K562 (cell line): ENCODE measurements at regions not wholly inside any gene's neighbourhood (a gene's known extent, or its start where the extent isn't known, plus 50 kb on each side); places are given as distances from the start of the nearest gene placed in this dataset.

Experiments
- ATAC-seq: fragments of 200-7000 bp; cut with Tn5 transposase; 3 replicates; pipeline ENCODE4 v1.9.1; 2020; ENCODE audit warnings: moderate library complexity
- BruUV-seq: library from RNA; stranded (reverse); fragments of 400-500 nt; replicated peaks from 2 replicates; lab custom pipeline; 2021; lab: Mats Ljungman, UMichigan
- CTCF ChIA-PET: fragments of 300-600 bp; formaldehyde crosslinking; extraction: SDS; loops from one replicate; lab custom pipeline; 2021; ENCODE audit warnings: low intra/inter-chr PET ratio; lab: Yijun Ruan, JAX
- POLR2A ChIA-PET: fragments of 300-600, 350-650 bp; sonication (Branson Sonifier 250); formaldehyde crosslinking; extraction: SDS; loops from one replicate; lab custom pipeline; 2021; ENCODE audit warnings: antibody characterized with exemption, inconsistent platforms; lab: Yijun Ruan, JAX
- DNase-seq, 4 experiments: peaks; one replicate each; pipeline versions ENCODE4 v3.0.0 to v3.0.0-alpha.2; 2011 to 2018; ENCODE audit warnings: low spot score in 3 of 4, mixed read lengths in 3 of 4; ENCODE audit errors: extremely low read depth in 1 of 4
- FAIRE-seq: peaks from 2 replicates; lab custom pipeline; 2011; peaks lifted over from hg19 to GRCh38; lab: Jason Lieb, UNC
- H2AFZ ChIP-seq: 2 replicates; pipeline ENCODE4 v1.6.0; 2011; ENCODE audit warnings: low read depth, low read length, control low read depth, inconsistent platforms
- H3K27ac ChIP-seq: fragments of 200-600 bp; 3 replicates; pipeline ENCODE4 v1.8.0; 2011; ENCODE audit warnings: low read depth, mild to moderate bottlenecking, control low read depth, inconsistent platforms, low read length, moderate library complexity, mixed read lengths; ENCODE audit errors: extremely low read depth
- H3K27me3 ChIP-seq, 2 experiments: fragments of 300-600 bp in 1 of 2; 2 replicates in 1 of 2; 3 replicates in 1 of 2; pipeline versions ENCODE4 v1.6.0 to v1.8.0; 2011; ENCODE audit warnings: inconsistent platforms in 2 of 2, low read length in 2 of 2, mild to moderate bottlenecking in 1 of 2, mixed read lengths in 1 of 2, moderate library complexity in 1 of 2; ENCODE audit not compliant: control insufficient read depth in 2 of 2, insufficient read depth in 2 of 2
- H3K36me3 ChIP-seq: fragments of 300-600 bp; 3 replicates; pipeline ENCODE4 v1.8.0; 2011; ENCODE audit warnings: mild to moderate bottlenecking, low read length, inconsistent platforms; ENCODE audit not compliant: control insufficient read depth, insufficient read depth
- H3K4me1 ChIP-seq, 2 experiments: fragments of 200-600 bp in 1 of 2; replicated peaks in 1 of 2; 2 replicates in 1 of 2; 3 replicates in 1 of 2; pipeline versions ENCODE4 v1.5.1 to v1.8.0; 2011; ENCODE audit warnings: inconsistent platforms in 2 of 2, low read length in 2 of 2, mild to moderate bottlenecking in 1 of 2, mixed read lengths in 1 of 2, moderate library complexity in 1 of 2; ENCODE audit not compliant: control insufficient read depth in 2 of 2, insufficient read depth in 2 of 2
- H3K4me2 ChIP-seq: 2 replicates; pipeline ENCODE4 v1.6.1; 2011; ENCODE audit warnings: low read length, control low read depth, inconsistent platforms, mixed read lengths; ENCODE audit not compliant: insufficient read depth
- H3K4me3 ChIP-seq: fragments of 200-600 bp; sonication (generic), shearing (Covaris generic); 2 replicates; pipeline ENCODE4 v1.5.1; 2016; ENCODE audit warnings: control low read depth, inconsistent platforms
- H3K79me2 ChIP-seq: fragments of 200-600 bp; 3 replicates; pipeline ENCODE4 v1.8.0; 2011; ENCODE audit warnings: low read length, inconsistent platforms; ENCODE audit not compliant: control insufficient read depth, insufficient read depth
- H3K9ac ChIP-seq, 2 experiments: 2 replicates each; pipeline versions ENCODE4 v1.6.0 to v1.6.1; 2011; ENCODE audit warnings: low read depth in 2 of 2, low read length in 2 of 2, control low read depth in 1 of 2, inconsistent platforms in 1 of 2, mild to moderate bottlenecking in 1 of 2, mixed read lengths in 1 of 2; ENCODE audit not compliant: insufficient read depth in 1 of 2
- H3K9me1 ChIP-seq: one replicate; pipeline ENCODE4 v1.6.0; 2011; ENCODE audit warnings: inconsistent platforms, mild to moderate bottlenecking, low read length, moderate library complexity; ENCODE audit not compliant: control insufficient read depth, insufficient read depth
- H3K9me3 ChIP-seq: replicated peaks from 2 replicates; pipeline ENCODE4 v1.5.1; 2011; ENCODE audit warnings: low read depth, low read length, inconsistent platforms; ENCODE audit not compliant: control insufficient read depth, insufficient read depth
- H4K20me1 ChIP-seq: replicated peaks from 2 replicates; pipeline ENCODE4 v1.6.1; 2011; ENCODE audit warnings: low read length, inconsistent platforms, mixed read lengths; ENCODE audit not compliant: control insufficient read depth, insufficient read depth
- BACH1 ChIP-seq: fragments of 200-800 bp; sonication (Bioruptor generic); IDR thresholded peaks from 2 replicates; pipeline ENCODE4 v1.6.1; 2016; ENCODE audit warnings: missing genetic modification characterization, missing compliant biosample characterization
- BCOR ChIP-seq: fragments of 450-650 bp; IDR thresholded peaks from 2 replicates; pipeline ENCODE4 v1.6.1; 2016
- BRF1 ChIP-seq: IDR thresholded peaks from 3 replicates; pipeline ENCODE4 v1.6.1; 2011; ENCODE audit warnings: borderline replicate concordance, mild to moderate bottlenecking; ENCODE audit not compliant: insufficient read length; ENCODE audit errors: extremely low read depth
- CHAMP1 ChIP-seq: fragments of 450-650 bp; IDR thresholded peaks from 2 replicates; pipeline ENCODE4 v1.6.1; 2016; ENCODE audit warnings: mild to moderate bottlenecking
- ERF ChIP-seq: fragments of 450-650 bp; formaldehyde crosslinking; IDR thresholded peaks from 2 replicates; pipeline ENCODE4 v1.4.0; 2020; ENCODE audit warnings: mild to moderate bottlenecking, mixed read lengths
- FOS ChIP-seq: IDR thresholded peaks from 3 replicates; pipeline ENCODE4 v1.6.1; 2011; ENCODE audit not compliant: insufficient read length; ENCODE audit errors: extremely low read depth
- FOXK1 ChIP-seq: sonication (generic); formaldehyde crosslinking; IDR thresholded peaks from 2 replicates; pipeline ENCODE4 v1.8.0; 2022; ENCODE audit warnings: missing genetic modification reagents, mild to moderate bottlenecking, borderline replicate concordance
- HLTF ChIP-seq: fragments of 450-650 bp; IDR thresholded peaks from 2 replicates; pipeline ENCODE4 v1.6.1; 2016
- KLF1 ChIP-seq: fragments of 450-650 bp; IDR thresholded peaks from 2 replicates; pipeline ENCODE4 v1.6.1; 2016; ENCODE audit warnings: missing genetic modification characterization, missing compliant biosample characterization
- MCM5 ChIP-seq: fragments of 450-650 bp; IDR thresholded peaks from 2 replicates; pipeline ENCODE4 v1.6.1; 2016; ENCODE audit warnings: low read depth
- NFRKB ChIP-seq: fragments of 450-650 bp; IDR thresholded peaks from 2 replicates; pipeline ENCODE4 v1.6.1; 2016; ENCODE audit warnings: low read depth
- RNF219 ChIP-seq: fragments of 250-450 bp; sonication (Bioruptor Pico); IDR thresholded peaks from 2 replicates; pipeline ENCODE4 v1.5.0; 2022; ENCODE audit warnings: mild to moderate bottlenecking
- SLC30A9 ChIP-seq: fragments of 250-450 bp; sonication (Bioruptor Pico); IDR thresholded peaks from 2 replicates; pipeline ENCODE4 v1.8.0; 2022; ENCODE audit warnings: mild to moderate bottlenecking, moderate library complexity
- ZBTB7A ChIP-seq: IDR thresholded peaks from 2 replicates; pipeline ENCODE4 v1.6.1; 2011; ENCODE audit warnings: low read depth, mild to moderate bottlenecking, low read length, moderate library complexity, borderline replicate concordance; ENCODE audit not compliant: control insufficient read depth
- ZNF134 ChIP-seq: fragments of 250-450 bp; sonication (Bioruptor Pico); conservative IDR thresholded peaks from 2 replicates; pipeline ENCODE4 v1.4.0; 2020
- ZNF354B ChIP-seq: fragments of 250-450 bp; sonication (Bioruptor Pico); IDR thresholded peaks from 2 replicates; pipeline ENCODE4 v1.4.0; 2020
- ZNF586 ChIP-seq: fragments of 450-650 bp; formaldehyde crosslinking; conservative IDR thresholded peaks from 2 replicates; pipeline ENCODE4 v1.4.0; 2020; ENCODE audit warnings: mild to moderate bottlenecking, moderate library complexity
- ZZZ3 ChIP-seq: fragments of 450-650 bp; IDR thresholded peaks from 2 replicates; pipeline ENCODE4 v1.6.1; 2016; ENCODE audit warnings: antibody characterized with exemption, mild to moderate bottlenecking, moderate library complexity
- WGBS: fragments of 100-300 bp; shearing (Covaris generic); methylation state at CpG from one replicate; pipeline ENCODE4 v1.1.6; 2016; ENCODE audit warnings: low coverage, mixed read lengths; ENCODE audit not compliant: insufficient coverage; ENCODE audit errors: missing lambda C conversion rate; 5-methylcytosine and 5-hydroxymethylcytosine counted together
- in situ Hi-C: fragments of 300-500 bp; cut with MboI; formaldehyde crosslinking; loops from 4 replicates; pipeline ENCODE4 v1.15.0; 2018; ENCODE audit warnings: inconsistent platforms, mixed read lengths
- intact Hi-C: fragments of 100-400 bp; cut with micrococcal nuclease; formaldehyde crosslinking; loops from 2 replicates; pipeline ENCODE4 v1.14.2; 2022
- TF ChIP-seq, protein P1 (sequence below): fragments of 450-650 bp; formaldehyde crosslinking; IDR thresholded peaks from 2 replicates; pipeline ENCODE4 v1.4.0; 2022; ENCODE audit warnings: mild to moderate bottlenecking, moderate library complexity

DNA sequence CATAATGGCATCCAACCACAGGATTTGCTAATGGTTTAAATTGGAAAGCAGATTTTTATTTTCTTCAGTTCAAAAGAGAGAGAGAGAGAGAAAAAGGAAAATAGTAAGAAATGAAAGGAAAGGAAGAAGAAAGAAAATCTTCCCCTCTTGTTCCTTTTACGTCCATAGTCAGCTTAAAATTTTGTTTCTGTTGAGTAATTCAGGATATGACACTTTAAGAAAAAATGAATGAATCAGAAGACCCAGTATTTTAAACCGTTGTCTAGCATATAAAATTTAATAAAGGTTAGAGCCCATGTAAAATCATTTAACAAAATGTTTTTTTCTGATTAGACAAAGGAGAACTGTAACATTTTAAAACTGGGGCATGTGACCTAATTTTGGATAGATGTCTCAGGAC is 391.8 kb upstream of the EPHA5 start (continued):
- no peak for TF ChIP-seq MCM5
- TF ChIP-seq, protein P1, sequence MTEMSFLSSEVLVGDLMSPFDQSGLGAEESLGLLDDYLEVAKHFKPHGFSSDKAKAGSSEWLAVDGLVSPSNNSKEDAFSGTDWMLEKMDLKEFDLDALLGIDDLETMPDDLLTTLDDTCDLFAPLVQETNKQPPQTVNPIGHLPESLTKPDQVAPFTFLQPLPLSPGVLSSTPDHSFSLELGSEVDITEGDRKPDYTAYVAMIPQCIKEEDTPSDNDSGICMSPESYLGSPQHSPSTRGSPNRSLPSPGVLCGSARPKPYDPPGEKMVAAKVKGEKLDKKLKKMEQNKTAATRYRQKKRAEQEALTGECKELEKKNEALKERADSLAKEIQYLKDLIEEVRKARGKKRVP: no peak

DNA sequence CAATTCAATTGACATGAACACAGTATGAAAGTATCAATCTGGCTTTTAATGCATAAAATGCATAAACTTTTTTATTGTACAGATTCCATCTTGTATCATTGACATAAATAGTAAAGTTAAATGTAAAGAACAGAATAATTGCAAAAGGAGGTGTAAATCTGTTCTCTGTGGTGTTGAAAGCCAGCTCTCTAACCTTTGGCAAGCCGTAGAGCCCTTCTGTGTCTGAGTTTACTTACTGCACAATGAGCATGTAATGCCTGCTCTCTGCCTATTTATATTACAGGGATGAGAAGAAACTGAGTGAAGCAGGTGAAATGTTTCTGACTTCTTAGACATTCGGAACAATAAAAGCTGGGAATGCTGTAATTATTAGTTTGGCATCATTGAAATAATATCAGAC is 389.3 kb upstream of the EPHA5 start:
- no peaks in the 10 kb centered on the region for H3K79me2 ChIP-seq
- H3K36me3 ChIP-seq: no peaks in the 10 kb centered on the region
- H3K27ac ChIP-seq: no peak overlapping the region
- ChIA-PET POLR2A (no interaction called here), CTCF (no interaction called here)
- in situ Hi-C loops: no loop called here
- no peaks in the 10 kb centered on the region for H3K27me3 ChIP-seq
- no peak overlapping the region for H3K9ac ChIP-seq
- FAIRE-seq (no peak), DNase-seq (no peak), ATAC-seq (no peak)
- BruUV-seq: no TSS peak
- no peaks in the 10 kb centered on the region for H3K4me1 ChIP-seq
- H3K9me3 ChIP-seq: no peaks in the 10 kb centered on the region
- H3K9me1 ChIP-seq: no peaks in the 10 kb centered on the region
- H2AFZ ChIP-seq: no peak overlapping the region
- no peaks in the 10 kb centered on the region for H4K20me1 ChIP-seq
- no peak overlapping the region for H3K4me2 ChIP-seq
- H3K4me3 ChIP-seq: no peak overlapping the region
- no peak for TF ChIP-seq ZZZ3
- no peak for TF ChIP-seq HLTF
- TF ChIP-seq KLF1 (tag): no peak
- TF ChIP-seq BACH1: no peak
- no peak for TF ChIP-seq NFRKB
- no peak for TF ChIP-seq BCOR
- TF ChIP-seq ZBTB7A: no peak
- TF ChIP-seq ZNF354B (CRISPR knock-in tag): no peak
- TF ChIP-seq FOXK1 (CRISPR knock-in tag): no peak
- TF ChIP-seq ZNF134 (CRISPR knock-in tag): no peak
- no peak for TF ChIP-seq BRF1
- TF ChIP-seq CHAMP1: no peak
- TF ChIP-seq ERF (CRISPR knock-in tag): no peak
- no peak for TF ChIP-seq SLC30A9 (CRISPR knock-in tag)
- no peak for TF ChIP-seq ZNF586 (CRISPR knock-in tag)
- TF ChIP-seq RNF219 (CRISPR knock-in tag): no peak
- no peak for TF ChIP-seq FOS
- WGBS: 0% methylated on average over 2 of the region's 2 CpGs
- intact Hi-C loops: no loop called here
